ENCODE measurements at regions not wholly inside any gene's neighbourhood (a gene's known extent, or its start where the extent isn't known, plus 50 kb on each side); places are given as distances from the start of the nearest gene placed in this dataset.
"Not testable (repeated sequence)": the region's sequence is repeated elsewhere in the genome, so short reads cannot be mapped to it uniquely, and the experiment has no call there.

- H3K27ac ChIP-seq; H3K36me3 ChIP-seq (replicated peaks); in situ Hi-C loops (cut with HindIII; ENCODE audit: low pct_ligation_motif_present, low sequenced_read_pairs); DNase-seq; H3K4me3 ChIP-seq (ENCODE audit: low read depth, low read length); H3K27me3 ChIP-seq (replicated peaks): not testable (repeated sequence)
Observed at GRCh38 chr16:15307184-15307583, 70.9 kb downstream of the NPIPA5 start.

- DNase-seq; H3K27me3 ChIP-seq (replicated peaks); H3K4me3 ChIP-seq (ENCODE audit: low read depth, low read length); H3K27ac ChIP-seq; H3K36me3 ChIP-seq (replicated peaks); in situ Hi-C loops (cut with HindIII; ENCODE audit: low pct_ligation_motif_present, low sequenced_read_pairs): not testable (repeated sequence)
Observed at GRCh38 chr16:15305889-15306288, 72.2 kb downstream of the NPIPA5 start.

GRCh38 chr16:15303667-15304324, 74.3 kb downstream of the NPIPA5 start:
- DNase-seq; in situ Hi-C loops (cut with HindIII; ENCODE audit: low pct_ligation_motif_present, low sequenced_read_pairs); H3K27me3 ChIP-seq (replicated peaks); H3K4me3 ChIP-seq (ENCODE audit: low read depth, low read length); H3K27ac ChIP-seq; H3K36me3 ChIP-seq (replicated peaks): not testable (repeated sequence)

- H3K27me3 ChIP-seq (replicated peaks); in situ Hi-C loops (cut with HindIII; ENCODE audit: low pct_ligation_motif_present, low sequenced_read_pairs); H3K27ac ChIP-seq; H3K4me3 ChIP-seq (ENCODE audit: low read depth, low read length); DNase-seq; H3K36me3 ChIP-seq (replicated peaks): not testable (repeated sequence)
Observed at GRCh38 chr16:15297104-15297503, 81.0 kb downstream of the NPIPA5 start.

GRCh38 chr16:15274796-15275195, 103.3 kb downstream of the NPIPA5 start:
- in situ Hi-C loops (cut with HindIII; ENCODE audit: low pct_ligation_motif_present, low sequenced_read_pairs); DNase-seq; H3K27me3 ChIP-seq (replicated peaks); H3K4me3 ChIP-seq (ENCODE audit: low read depth, low read length); H3K36me3 ChIP-seq (replicated peaks); H3K27ac ChIP-seq: not testable (repeated sequence)

GRCh38 chr16:15273964-15274363, 104.1 kb downstream of the NPIPA5 start:
- DNase-seq; H3K27ac ChIP-seq; in situ Hi-C loops (cut with HindIII; ENCODE audit: low pct_ligation_motif_present, low sequenced_read_pairs); H3K36me3 ChIP-seq (replicated peaks); H3K4me3 ChIP-seq (ENCODE audit: low read depth, low read length); H3K27me3 ChIP-seq (replicated peaks): not testable (repeated sequence)

GRCh38 chr16:15266941-15267340, 111.2 kb downstream of the NPIPA5 start:
- H3K36me3 ChIP-seq (replicated peaks); H3K27me3 ChIP-seq (replicated peaks); in situ Hi-C loops (cut with HindIII; ENCODE audit: low pct_ligation_motif_present, low sequenced_read_pairs): not testable (repeated sequence)

GRCh38 chr16:15262212-15262611, 115.9 kb downstream of the NPIPA5 start:
- H3K27ac ChIP-seq; in situ Hi-C loops (cut with HindIII; ENCODE audit: low pct_ligation_motif_present, low sequenced_read_pairs); H3K4me3 ChIP-seq (ENCODE audit: low read depth, low read length); DNase-seq; H3K36me3 ChIP-seq (replicated peaks); H3K27me3 ChIP-seq (replicated peaks): not testable (repeated sequence)

More at GRCh38 chr16:15266941-15267340, 111.2 kb downstream of the NPIPA5 start:
- not testable (repeated sequence) for H3K27ac ChIP-seq; DNase-seq; H3K4me3 ChIP-seq (ENCODE audit: low read depth, low read length)

GRCh38 chr16:15247971-15248370, 130.1 kb downstream of the NPIPA5 start:
- H3K36me3 ChIP-seq (replicated peaks); in situ Hi-C loops (cut with HindIII; ENCODE audit: low pct_ligation_motif_present, low sequenced_read_pairs); DNase-seq; H3K4me3 ChIP-seq (ENCODE audit: low read depth, low read length); H3K27ac ChIP-seq; H3K27me3 ChIP-seq (replicated peaks): not testable (repeated sequence)

GRCh38 chr16:15236674-15237323, 141.3 kb downstream of the NPIPA5 start:
- DNase-seq; H3K36me3 ChIP-seq (replicated peaks); H3K4me3 ChIP-seq (ENCODE audit: low read depth, low read length); H3K27ac ChIP-seq; in situ Hi-C loops (cut with HindIII; ENCODE audit: low pct_ligation_motif_present, low sequenced_read_pairs); H3K27me3 ChIP-seq (replicated peaks): not testable (repeated sequence)

GRCh38 chr16:15235140-15235539, 141.1 kb upstream of the RRN3 start:
- H3K27ac ChIP-seq; H3K36me3 ChIP-seq (replicated peaks); H3K27me3 ChIP-seq (replicated peaks); H3K4me3 ChIP-seq (ENCODE audit: low read depth, low read length); in situ Hi-C loops (cut with HindIII; ENCODE audit: low pct_ligation_motif_present, low sequenced_read_pairs); DNase-seq: not testable (repeated sequence)

- H3K27ac ChIP-seq; DNase-seq; H3K4me3 ChIP-seq (ENCODE audit: low read depth, low read length); H3K27me3 ChIP-seq (replicated peaks); H3K36me3 ChIP-seq (replicated peaks); in situ Hi-C loops (cut with HindIII; ENCODE audit: low pct_ligation_motif_present, low sequenced_read_pairs): not testable (repeated sequence)
Observed at GRCh38 chr16:15234702-15235101, 140.6 kb upstream of the RRN3 start.

- H3K27ac ChIP-seq; DNase-seq; H3K36me3 ChIP-seq (replicated peaks); H3K4me3 ChIP-seq (ENCODE audit: low read depth, low read length); in situ Hi-C loops (cut with HindIII; ENCODE audit: low pct_ligation_motif_present, low sequenced_read_pairs); H3K27me3 ChIP-seq (replicated peaks): not testable (repeated sequence)
Observed at GRCh38 chr16:15230432-15230831, 136.4 kb upstream of the RRN3 start.

- H3K36me3 ChIP-seq (replicated peaks); in situ Hi-C loops (cut with HindIII; ENCODE audit: low pct_ligation_motif_present, low sequenced_read_pairs); H3K27ac ChIP-seq; DNase-seq; H3K4me3 ChIP-seq (ENCODE audit: low read depth, low read length); H3K27me3 ChIP-seq (replicated peaks): not testable (repeated sequence)
Observed at GRCh38 chr16:15229661-15230060, 135.6 kb upstream of the RRN3 start.

- in situ Hi-C loops (cut with HindIII; ENCODE audit: low pct_ligation_motif_present, low sequenced_read_pairs); H3K36me3 ChIP-seq (replicated peaks); H3K4me3 ChIP-seq (ENCODE audit: low read depth, low read length); H3K27ac ChIP-seq; H3K27me3 ChIP-seq (replicated peaks); DNase-seq: not testable (repeated sequence)
Observed at GRCh38 chr16:15224651-15225050, 130.6 kb upstream of the RRN3 start.

Measured in brain microvascular endothelial cell (primary cell).